BJ (cell line): ENCODE measurements at regions not wholly inside any gene's neighbourhood (a gene's known extent, or its start where the extent isn't known, plus 50 kb on each side); places are given as distances from the start of the nearest gene placed in this dataset.
"Not testable (repeated sequence)": the region's sequence is repeated elsewhere in the genome, so short reads cannot be mapped to it uniquely, and the experiment has no call there.

Experiments
- CTCF ChIA-PET: fragments of 350-600 bp; formaldehyde crosslinking; extraction: SDS; loops from one replicate; lab custom pipeline; 2021; ENCODE audit warnings: antibody characterized with exemption, inconsistent platforms; lab: Yijun Ruan, JAX
- POLR2A ChIA-PET: fragments of 300-600 bp; sonication (Branson Sonifier 250); formaldehyde crosslinking; extraction: SDS; loops from one replicate; lab custom pipeline; 2021; ENCODE audit warnings: antibody characterized with exemption; lab: Charles Lee
- DNase-seq: peaks from one replicate; pipeline ENCODE4 v3.0.0-alpha.2; 2011; ENCODE audit warnings: low read depth
- H3K27me3 ChIP-seq: 2 replicates; pipeline ENCODE4 v1.6.0; 2011; ENCODE audit warnings: low read length; ENCODE audit not compliant: control insufficient read depth, insufficient read depth
- H3K36me3 ChIP-seq: 2 replicates; pipeline ENCODE4 v1.5.1; 2011; ENCODE audit warnings: low read length; ENCODE audit not compliant: control insufficient read depth, insufficient read depth
- H3K4me3 ChIP-seq: 2 replicates; pipeline ENCODE4 v1.5.1; 2011; ENCODE audit warnings: low read depth, mild to moderate bottlenecking, control low read depth, low read length
- CTCF ChIP-seq: IDR thresholded peaks from 2 replicates; pipeline ENCODE4 v1.5.1; 2011; ENCODE audit warnings: low read depth, mild to moderate bottlenecking, control low read depth, inconsistent platforms, low read length, moderate library complexity; ENCODE audit not compliant: insufficient read depth

- DNase-seq, result no peak
- H3K36me3 ChIP-seq, result no peaks in the 10 kb centered on the region
- H3K4me3 ChIP-seq, result no peak overlapping the region
- ChIA-PET POLR2A (interaction anchor here (0.7 kb wide), 1 partner anchor 243 kb away, joined by 5 read pairs; no protein-coding TSS in a partner anchor), CTCF (no interaction called here)
- H3K27me3 ChIP-seq, result peaks cover 2% of the 10 kb centered on the region
- TF ChIP-seq CTCF, result no peak
Observed at GRCh38 chr11:123344790-123345357, 85.2 kb upstream of the GRAMD1B start.

- CTCF ChIA-PET, H3K27me3 ChIP-seq, DNase-seq, H3K36me3 ChIP-seq, H3K4me3 ChIP-seq: not testable (repeated sequence)
- POLR2A ChIA-PET, result interaction anchor here (0.7 kb wide), 1 partner anchor 242 kb away, joined by 5 read pairs; no protein-coding TSS in a partner anchor
Observed at GRCh38 chr11:123344188-123344587, 85.9 kb upstream of the GRAMD1B start.

GRCh38 chr11:123338997-123339752, 90.9 kb upstream of the GRAMD1B start:
- Histone ChIP-seq H3K27me3 (peaks cover 2% of the 10 kb centered on the region; the same call in 1 of the 2 replicates), H3K36me3 (no peaks in the 10 kb centered on the region), H3K4me3 (no peak overlapping the region)
- ChIA-PET CTCF (interaction anchor here (0.8 to 1.2 kb wide), 2 partner anchors 11 to 19 kb away, joined by 3 to 4 read pairs; no protein-coding TSS in a partner anchor), POLR2A (no interaction called here)
- DNase-seq, result no peak
- TF ChIP-seq CTCF, result no peak

GRCh38 chr11:123338266-123338800, 91.7 kb upstream of the GRAMD1B start:
- no peak for DNase-seq
- ChIA-PET CTCF (interaction anchor here (0.8 to 1.2 kb wide), 2 partner anchors 10 to 19 kb away, joined by 3 to 4 read pairs; no protein-coding TSS in a partner anchor), POLR2A (no interaction called here)
- no peaks in the 10 kb centered on the region for H3K36me3 ChIP-seq
- TF ChIP-seq CTCF, result no peak
- H3K4me3 ChIP-seq, result no peak overlapping the region
- H3K27me3 ChIP-seq, result peaks cover 2% of the 10 kb centered on the region; the same call in 1 of the 2 replicates

- Histone ChIP-seq H3K36me3 (no peaks in the 10 kb centered on the region), H3K4me3 (no peak overlapping the region), H3K27me3 (peaks cover 4% of the 10 kb centered on the region)
- ChIA-PET POLR2A (no interaction called here), CTCF (no interaction called here)
- no peak for DNase-seq
- TF ChIP-seq CTCF, result no peak
Observed at GRCh38 chr11:123334925-123335324, 95.1 kb upstream of the GRAMD1B start.

GRCh38 chr11:123332577-123332976, 97.5 kb upstream of the GRAMD1B start:
- CTCF ChIA-PET, result interaction anchor here (0.6 kb wide), 1 partner anchor 899 kb away, joined by 3 read pairs; no protein-coding TSS in a partner anchor
- POLR2A ChIA-PET, H3K36me3 ChIP-seq, H3K4me3 ChIP-seq, DNase-seq, H3K27me3 ChIP-seq: not testable (repeated sequence)
